HG03354 (cell line): ENCODE measurements at regions not wholly inside any gene's neighbourhood (a gene's known extent, or its start where the extent isn't known, plus 50 kb on each side); places are given as distances from the start of the nearest gene placed in this dataset.
"Not testable (repeated sequence)": the region's sequence is repeated elsewhere in the genome, so short reads cannot be mapped to it uniquely, and the experiment has no call there.

Experiments
- ATAC-seq: cut with Tn5 transposase; IDR thresholded peaks from one replicate; pipeline ENCODE4 v1.9.1; 2021; ENCODE audit warnings: mild to moderate bottlenecking; ENCODE audit not compliant: unreplicated experiment, poor library complexity, severe bottlenecking

DNA sequence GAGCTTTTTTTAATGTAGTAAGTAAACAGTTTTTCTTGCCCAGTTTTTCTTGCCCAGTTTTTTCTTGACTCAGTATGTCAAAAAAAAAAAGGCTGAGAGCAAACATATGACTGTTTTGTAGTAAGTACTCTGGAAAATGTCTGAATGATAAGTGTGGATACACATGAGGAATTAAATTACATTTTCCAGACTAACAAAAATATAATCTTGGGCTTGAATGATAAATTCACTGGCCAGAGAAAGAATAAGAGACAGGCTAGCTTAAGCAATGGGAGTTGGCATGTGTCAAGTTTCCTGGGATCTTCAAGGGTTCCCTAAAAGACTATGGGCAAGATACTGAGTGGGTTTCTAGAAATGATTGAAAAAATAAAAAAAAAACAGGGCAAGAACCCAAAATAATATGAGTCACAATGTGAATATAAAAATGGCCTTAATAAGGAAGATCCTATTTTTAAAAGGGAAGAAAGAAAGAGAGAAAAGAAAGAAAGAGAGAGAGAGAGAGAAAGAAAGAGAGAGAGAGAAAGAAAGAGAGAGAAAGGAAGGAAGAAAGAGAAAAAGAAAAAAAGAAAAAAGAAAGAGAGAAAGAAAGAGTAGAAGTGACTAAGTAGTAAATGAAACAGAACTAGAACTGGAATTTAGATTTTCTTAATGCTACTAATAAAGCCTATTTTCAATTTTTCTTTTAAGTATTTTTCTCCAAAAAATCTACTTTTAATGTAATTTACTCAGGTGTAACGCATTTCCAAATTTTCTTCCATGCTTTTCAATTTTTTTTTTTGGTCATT is 60.2 kb downstream of the TFPI2 start:
- ATAC-seq: no peak

DNA sequence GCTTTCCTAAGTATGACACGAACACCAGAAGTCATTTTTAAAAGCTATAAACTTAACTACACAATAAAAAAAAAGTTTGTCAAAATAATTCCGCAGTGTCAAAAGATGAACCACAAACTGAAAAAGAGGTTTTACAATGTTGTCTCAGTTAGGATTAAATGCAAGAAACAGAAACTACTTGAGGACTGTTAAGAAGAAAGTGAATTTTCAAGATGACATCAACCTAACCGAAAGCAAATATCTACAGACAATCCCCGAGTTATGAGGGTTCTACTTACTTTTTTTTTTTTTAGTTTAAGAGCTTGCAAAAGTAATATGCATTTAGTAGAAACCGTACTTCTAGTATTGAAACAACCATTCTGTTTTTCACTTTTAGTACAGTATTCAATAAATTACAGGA is 62.3 kb downstream of the TFPI2 start:
- ATAC-seq: peak; percentile 59

DNA sequence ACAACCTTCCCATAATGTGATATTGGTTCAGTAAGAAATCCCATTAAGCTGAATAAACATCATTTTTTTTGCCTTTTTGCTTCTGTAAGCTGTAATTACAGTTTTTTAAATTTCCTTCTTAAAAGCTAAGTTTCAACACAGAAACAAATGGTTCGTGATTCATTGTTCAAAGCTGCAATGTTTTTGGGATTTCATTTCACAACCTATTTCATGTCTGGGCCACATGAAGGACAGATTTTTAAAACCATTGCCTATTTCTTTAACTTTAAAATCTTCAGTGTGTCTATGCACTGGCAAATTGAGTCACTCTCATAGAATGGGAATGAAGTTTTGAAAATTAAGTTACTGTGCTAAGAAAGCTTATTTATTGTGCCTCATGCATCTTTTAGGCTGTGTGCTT is 66.9 kb downstream of the TFPI2 start:
- ATAC-seq: no peak

DNA sequence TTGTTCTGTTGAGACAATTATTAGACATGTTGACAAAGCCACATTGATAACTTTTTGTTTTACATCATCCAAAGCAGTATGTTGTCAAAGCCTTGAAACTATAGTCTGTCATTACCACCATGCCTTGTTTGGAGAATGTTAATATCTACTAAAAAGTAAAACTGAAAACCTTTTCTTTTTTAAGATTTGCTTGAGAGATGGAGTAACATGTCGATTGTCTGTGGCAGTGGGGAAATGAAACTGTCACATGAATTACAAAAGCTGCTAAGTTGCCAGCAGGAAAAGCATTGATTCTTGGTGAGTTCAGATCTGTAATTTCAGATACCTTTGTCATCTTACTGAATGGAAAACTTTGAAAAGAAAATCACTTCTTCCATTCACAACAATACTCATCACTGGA is 69.1 kb downstream of the TFPI2 start:
- ATAC-seq: no peak

DNA sequence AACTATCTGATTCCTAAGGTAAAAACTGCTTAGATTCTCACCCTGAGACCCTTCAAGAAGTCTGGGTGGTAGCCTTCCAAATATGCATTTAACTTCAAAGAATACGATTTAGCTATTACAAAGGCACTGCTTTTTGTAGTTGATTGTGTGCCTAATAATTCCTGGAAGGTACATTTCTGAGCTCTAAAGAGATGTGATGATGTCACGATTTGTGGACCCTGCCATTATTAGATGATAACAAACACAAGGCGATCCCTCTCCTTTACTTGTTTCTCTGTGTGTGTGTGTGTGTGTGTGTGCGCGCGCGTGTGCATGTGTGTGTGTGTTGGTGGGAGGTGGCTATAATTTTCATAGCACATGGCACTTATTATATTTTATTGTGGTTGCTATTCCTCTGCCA is 70.9 kb downstream of the TFPI2 start:
- no peak for ATAC-seq

DNA sequence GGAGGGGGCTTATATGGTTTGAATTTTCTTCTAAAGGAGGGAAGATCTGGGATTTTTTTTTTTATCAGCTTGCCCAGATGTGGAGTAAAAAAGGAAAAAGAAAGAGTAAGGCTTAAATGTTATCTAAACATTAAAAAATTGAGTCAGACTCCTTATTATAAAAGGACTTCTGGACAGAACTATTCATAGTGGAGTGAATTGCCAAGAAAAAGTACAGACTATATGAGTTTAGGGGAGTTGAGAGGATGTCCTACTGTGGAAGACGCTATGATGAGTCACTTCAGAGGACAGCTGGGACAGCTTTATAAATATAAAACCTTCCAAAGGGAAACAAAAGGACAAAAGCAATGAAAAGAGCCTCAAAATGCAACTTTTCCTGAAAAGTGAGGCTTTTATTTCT is 73.0 kb downstream of the TFPI2 start:
- no peak for ATAC-seq

DNA sequence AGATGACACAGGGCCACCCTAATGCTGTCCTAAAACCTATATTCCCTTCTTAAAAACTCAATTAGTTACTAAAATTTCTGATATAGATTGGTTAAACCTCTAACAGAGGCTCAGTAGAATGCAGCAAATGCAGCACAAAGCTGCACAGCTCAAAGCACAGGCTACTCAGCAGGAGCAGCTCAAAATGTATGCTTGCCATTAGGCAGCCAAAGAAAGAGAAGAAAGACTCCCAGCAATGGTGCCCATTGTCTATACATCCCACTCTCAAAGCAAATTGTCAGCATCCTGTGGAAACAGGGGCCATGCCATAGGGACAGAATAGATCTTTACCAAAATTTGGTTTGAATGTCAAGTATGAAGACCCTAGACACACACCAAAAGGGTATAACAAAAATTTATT is 73.5 kb downstream of the TFPI2 start:
- no peak for ATAC-seq

DNA sequence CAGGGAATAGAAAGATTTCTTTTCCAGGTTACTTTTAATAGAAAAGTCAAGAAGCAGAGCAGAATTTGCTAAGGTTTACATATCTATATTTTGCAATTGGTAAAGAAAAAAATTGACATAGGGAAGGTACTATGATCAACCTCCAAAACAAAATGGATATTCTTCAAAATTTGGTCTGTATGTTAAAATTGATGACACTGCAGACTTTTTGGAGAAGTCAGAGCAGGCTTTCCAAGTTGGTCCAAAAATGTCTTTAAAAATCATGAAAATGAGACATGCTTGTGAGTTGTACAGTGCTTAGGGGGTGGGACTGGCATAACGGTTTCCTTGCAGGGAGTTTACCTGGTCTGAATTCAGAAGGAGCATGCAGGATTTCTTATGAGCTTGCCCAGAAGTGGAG is 77.0 kb downstream of the TFPI2 start:
- ATAC-seq: no peak

DNA sequence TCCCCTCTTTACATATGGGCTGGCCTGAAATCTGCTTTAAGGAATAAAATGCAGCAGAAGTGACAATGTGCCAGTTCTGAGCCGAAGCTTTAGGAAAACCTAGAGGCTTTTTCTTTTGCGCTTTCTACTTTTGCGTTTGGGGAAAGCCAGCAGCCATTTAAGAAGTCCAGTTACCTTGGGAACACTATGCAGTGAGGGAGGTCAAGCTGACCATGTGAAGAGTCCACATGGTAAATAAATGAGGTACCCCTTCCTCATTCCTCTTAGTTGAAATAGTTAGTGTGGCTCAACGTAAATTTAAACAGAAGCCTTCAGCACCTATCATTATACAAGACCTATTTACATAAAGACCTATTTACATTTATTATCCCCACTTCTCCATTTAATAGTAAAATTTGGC is 78.5 kb downstream of the TFPI2 start:
- ATAC-seq: no peak

DNA sequence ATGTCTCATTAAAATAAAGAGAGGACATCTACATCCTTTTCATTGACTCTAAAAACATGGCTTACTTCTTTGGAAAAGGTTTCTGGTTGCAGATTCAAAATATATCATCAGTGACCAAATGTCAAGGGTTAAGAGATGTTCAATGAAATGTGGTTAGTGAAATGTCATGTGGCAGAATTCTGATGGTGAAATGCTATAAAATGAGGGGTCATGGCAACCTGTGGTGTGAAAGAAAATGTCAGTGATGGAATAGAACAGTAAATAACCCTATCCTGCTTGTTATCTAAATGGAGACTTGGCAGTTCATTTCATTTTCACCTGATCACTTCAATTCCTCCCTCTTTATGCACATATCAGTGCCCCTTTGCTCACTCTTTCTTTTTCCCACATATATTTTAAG is 79.4 kb downstream of the TFPI2 start:
- no peak for ATAC-seq

DNA sequence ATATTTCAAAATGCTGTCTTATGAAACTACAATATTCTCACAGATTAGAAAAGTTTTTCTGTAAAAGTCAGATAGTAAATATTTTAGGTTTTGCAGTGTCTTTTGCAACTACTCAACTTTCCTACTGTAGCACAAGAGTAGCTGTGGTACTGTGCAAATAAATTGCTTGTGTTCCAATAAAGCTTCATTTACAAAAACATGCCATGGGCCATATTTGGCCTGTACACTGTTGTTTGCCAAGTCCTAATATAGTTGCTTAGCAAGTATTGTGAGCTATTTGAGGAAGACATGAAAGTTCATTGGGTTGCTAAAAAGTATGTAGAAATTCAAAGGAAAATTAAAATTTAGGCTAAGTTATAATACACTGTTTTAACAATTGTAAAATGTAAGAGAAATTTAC is 80.0 kb downstream of the TFPI2 start:
- no peak for ATAC-seq

DNA sequence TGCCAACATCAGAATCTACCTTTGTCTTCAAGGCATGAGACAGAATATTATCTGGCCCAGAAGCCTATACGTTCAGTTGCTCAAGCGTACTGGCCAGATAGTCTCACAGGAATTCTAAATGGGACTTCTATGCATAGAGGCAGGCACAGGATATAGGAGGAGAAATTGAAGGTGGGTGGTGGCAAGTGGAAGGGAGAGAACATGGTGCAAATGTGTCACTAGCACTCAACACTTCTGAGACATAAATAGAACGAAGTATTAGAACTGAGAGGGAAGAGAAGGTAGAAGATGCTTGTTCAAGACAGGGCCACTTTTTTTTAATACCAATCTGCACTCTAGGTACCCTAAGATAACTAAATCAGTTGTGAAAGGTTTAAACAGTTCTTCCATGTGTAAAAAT is 85.8 kb downstream of the TFPI2 start:
- no peak for ATAC-seq

DNA sequence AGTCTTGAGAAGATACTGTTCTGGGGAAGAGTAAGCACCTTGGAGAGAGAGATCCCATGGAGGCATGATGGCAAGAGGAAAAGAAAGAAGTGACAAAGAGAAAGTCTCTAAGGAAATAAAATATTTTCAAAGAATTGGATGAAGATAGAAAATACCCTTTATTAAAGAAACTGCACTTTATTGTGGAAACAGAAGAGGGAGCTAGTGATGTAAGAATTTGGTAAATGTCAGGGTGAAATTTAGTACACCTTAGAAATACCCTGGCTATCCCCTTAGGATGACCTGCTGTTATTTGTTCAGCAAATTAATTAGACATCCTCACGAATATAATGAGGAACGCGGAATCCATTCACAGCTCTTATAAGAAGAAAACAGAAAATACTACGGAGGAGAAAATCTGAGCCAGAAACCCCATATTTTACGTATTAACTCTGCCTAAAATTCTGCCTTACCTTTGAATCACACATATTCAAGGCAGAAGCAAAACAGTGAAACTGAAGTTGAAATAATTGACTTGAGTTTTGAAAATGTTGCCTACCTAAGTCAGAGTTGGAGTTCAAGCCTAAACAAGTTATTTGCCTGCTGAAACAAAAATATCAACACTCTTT is 90.7 kb downstream of the TFPI2 start:
- no peak for ATAC-seq

DNA sequence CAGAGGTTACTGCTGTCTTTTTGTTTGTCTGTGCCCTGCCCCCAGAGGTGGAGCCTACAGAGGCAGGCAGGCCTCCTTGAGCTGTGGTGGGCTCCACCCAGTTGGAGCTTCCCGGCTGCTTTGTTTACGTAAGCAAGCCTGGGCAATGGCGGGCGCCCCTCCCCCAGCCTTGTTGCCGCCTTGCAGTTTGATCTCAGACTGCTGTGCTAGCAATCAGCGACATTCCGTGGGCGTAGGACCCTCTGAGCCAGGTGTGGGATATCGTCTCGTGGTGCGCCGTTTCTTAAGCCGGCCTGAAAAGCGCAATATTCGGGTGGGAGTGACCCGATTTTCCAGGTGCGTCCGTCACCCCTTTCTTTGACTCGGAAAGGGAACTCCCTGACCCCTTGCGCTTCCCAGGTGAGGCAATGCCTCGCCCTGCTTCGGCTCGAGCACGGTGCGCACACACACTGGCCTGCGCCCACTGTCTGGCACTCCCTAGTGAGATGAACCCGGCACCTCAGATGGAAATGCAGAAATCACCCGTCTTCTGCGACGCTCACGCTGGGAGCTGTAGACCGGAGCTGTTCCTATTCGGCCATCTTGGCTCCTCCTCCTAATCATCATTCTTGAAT is 97.4 kb downstream of the TFPI2 start:
- ATAC-seq: not testable (repeated sequence)

DNA sequence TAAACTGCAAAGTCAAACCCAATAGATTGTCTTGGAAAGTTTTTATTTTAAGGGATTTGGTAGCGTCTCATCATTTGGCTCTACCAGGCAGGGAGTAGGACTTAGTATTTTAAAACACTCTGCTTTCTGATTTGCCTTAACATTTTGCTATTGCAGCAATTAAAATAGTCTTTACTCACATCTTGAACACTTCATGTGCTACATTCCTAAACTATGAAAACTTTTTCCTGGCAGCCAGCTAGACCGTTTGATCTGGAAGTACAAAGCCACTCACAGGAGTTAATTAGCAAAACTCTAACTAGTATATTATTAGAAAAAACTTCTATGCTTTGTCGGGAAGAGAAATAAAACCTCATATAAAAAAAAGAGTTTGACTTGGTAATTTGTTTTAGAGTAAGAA is 111.4 kb downstream of the TFPI2 start:
- ATAC-seq: no peak

DNA sequence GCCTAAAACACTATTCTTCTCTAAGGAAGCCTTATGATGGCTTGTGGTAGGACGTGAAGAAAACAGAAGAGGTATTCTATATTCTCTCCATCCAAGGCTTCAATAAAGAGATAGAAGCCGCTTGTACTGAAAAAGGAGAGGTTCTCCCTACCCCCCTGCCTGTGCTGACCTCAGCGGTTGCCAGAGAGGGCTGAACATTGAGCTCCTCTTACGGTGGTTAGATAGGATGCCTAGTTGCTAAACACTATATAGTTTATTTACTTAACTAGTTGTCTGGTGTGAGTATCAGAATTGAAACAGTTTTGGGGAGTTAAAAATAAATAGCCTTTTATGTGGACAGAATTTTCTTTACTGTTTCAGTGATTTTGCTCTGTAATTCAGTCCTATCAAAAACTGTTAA is 112.2 kb downstream of the TFPI2 start:
- no peak for ATAC-seq

DNA sequence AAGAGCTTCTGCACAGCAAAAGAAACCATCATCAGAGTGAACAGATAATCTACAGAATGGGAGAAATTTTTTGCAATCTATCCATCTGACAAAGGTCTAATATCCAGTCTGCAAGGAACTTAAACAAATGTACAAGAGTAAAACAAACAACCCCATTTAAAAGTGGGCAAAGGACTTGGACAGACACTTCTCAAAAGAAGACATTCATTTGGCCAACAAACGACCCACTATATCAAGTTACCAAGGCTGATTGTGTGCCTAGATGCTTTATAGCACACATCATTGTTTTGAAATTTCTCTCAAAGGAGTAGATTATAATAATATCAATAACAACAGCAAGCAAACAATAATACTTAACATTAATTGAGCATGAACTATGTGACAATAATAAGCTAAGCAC is 117.1 kb downstream of the TFPI2 start:
- ATAC-seq: no peak

DNA sequence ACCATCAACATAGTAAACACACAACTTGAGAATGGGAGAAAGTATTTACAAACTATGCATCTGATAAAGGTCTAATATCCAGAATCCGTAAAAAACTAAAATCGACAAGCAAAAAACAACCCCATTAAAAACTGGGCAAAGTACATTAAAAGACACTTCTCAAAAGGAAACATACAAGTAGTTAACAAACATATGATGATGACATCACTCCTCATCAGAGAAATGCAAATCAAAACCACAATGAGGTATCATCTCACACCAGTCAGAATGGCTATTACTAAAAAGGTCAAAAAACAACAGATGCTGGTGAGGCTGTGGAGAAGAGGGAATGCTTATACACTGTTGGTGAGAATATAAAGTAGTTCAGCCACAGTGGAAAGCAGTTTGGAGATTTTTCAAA is 125.1 kb downstream of the TFPI2 start:
- ATAC-seq: no peak

DNA sequence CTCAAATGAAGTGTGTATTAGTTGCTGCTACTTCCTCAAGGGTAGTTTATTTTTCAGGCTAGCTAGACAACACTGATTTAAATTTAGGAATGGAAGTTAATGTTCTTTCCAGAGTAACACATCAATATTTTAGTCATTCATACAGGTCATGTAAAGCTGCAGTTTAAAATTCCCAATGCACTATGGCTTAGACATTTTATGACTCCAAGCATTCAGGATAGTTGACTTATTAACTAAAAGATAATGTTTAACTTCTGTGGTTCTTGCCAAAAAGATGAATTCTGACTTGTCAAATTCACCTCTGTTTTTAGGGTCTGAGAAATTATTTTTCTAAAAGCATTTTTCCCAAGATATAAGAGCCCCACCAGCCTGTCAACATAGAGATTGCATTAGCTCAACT is 131.9 kb downstream of the TFPI2 start:
- no peak for ATAC-seq

DNA sequence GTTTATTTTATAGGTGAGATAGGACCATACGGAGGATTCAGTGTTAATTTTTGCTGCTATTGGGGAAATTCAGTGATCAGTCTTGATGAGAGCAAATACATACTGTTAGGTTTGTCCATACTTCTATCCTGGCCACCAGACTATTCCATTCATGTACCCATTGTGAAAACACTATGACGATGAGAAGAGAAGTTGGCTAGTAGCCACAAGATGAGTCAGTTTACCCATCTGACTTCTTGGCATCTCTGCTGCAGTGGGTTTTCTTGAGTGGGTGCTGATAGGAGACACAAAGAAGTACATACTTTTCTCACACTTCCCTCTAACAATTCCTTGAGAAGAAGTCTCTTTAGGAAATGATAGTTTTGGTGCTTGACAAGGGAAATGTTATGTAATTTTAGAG is 133.1 kb downstream of the TFPI2 start:
- ATAC-seq: no peak

DNA sequence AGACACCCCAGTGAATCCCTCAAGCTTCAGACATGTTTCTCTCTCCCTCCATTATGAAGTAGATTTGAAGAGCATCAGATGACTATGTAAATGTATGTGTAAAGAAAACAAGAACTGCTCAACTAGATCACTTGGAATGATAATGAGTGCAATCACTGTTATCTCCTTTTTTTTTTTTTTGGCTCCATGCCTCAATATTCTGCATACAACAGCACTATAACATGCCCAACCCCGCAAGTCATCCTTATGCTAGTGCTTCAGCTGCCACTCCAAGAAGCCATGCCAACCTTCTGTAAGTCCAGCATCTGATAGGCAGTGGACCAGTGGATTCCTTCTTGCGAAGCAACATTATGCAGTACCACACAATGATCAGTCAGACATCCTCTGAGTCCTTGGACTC is 133.7 kb downstream of the TFPI2 start:
- ATAC-seq: no peak
